ENCODE measurements at regions not wholly inside any gene's neighbourhood (a gene's known extent, or its start where the extent isn't known, plus 50 kb on each side); places are given as distances from the start of the nearest gene placed in this dataset.
A peak's percentile ranks its signal among the peaks of the same experiment; 100 is the strongest.

DNA sequence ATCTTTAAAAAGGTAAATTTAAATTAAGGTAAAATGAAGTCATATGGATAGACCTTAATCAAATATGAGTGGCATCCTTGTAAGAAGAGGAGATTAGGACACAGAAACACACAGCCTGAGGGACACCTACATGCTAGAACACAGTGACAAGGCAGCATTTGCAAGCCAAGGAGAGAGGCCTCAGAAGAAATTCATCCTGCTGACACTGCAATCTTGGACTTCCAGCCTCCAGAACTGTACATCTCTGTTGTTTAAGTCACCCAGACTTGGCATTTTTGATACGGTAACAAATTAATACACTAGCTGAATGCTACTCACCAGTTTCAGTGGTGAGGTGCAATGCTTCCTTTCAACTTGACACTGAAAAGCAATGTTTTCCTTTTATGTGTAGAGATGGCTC lies 305.0 kb downstream of the TDRD15 start:
- Histone ChIP-seq H3K4me1 (no peaks in the 10 kb centered on the region), H3K27ac (no peak overlapping the region), H3K27me3 (no peaks in the 10 kb centered on the region), H3K4me3 (no peak overlapping the region), H3K36me3 (no peaks in the 10 kb centered on the region), H3K9me3 (no peaks in the 10 kb centered on the region)
- TF ChIP-seq, protein P1, sequence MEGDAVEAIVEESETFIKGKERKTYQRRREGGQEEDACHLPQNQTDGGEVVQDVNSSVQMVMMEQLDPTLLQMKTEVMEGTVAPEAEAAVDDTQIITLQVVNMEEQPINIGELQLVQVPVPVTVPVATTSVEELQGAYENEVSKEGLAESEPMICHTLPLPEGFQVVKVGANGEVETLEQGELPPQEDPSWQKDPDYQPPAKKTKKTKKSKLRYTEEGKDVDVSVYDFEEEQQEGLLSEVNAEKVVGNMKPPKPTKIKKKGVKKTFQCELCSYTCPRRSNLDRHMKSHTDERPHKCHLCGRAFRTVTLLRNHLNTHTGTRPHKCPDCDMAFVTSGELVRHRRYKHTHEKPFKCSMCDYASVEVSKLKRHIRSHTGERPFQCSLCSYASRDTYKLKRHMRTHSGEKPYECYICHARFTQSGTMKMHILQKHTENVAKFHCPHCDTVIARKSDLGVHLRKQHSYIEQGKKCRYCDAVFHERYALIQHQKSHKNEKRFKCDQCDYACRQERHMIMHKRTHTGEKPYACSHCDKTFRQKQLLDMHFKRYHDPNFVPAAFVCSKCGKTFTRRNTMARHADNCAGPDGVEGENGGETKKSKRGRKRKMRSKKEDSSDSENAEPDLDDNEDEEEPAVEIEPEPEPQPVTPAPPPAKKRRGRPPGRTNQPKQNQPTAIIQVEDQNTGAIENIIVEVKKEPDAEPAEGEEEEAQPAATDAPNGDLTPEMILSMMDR (IDR thresholded peaks at IDR 0.05): no peak
- intact Hi-C loops (cut with DNase I): no loop called here
- FAIRE-seq: no peak
- no peak for ATAC-seq
- DNase-seq: no peak
- WGBS, 2 donors: 83 to 97% methylated on average over 1 of the region's 1 CpG

- H3K27ac ChIP-seq: no peak overlapping the region
- TF ChIP-seq, protein P1 (IDR thresholded peaks at IDR 0.05): no peak
- ATAC-seq (no peak), DNase-seq (no peak), FAIRE-seq (no peak)
- WGBS, 2 donors: 53 to 87% methylated on average over 1 of the region's 1 CpG
- intact Hi-C loops (cut with DNase I): no loop called here
- H3K4me3 ChIP-seq: no peak overlapping the region
- H3K9me3 ChIP-seq: no peaks in the 10 kb centered on the region
- no peaks in the 10 kb centered on the region for H3K36me3 ChIP-seq
- H3K4me1 ChIP-seq: no peaks in the 10 kb centered on the region
- H3K27me3 ChIP-seq: no peaks in the 10 kb centered on the region
Measured at GRCh38 chr2:21429747-21430146, 306.0 kb downstream of the TDRD15 start.

DNA sequence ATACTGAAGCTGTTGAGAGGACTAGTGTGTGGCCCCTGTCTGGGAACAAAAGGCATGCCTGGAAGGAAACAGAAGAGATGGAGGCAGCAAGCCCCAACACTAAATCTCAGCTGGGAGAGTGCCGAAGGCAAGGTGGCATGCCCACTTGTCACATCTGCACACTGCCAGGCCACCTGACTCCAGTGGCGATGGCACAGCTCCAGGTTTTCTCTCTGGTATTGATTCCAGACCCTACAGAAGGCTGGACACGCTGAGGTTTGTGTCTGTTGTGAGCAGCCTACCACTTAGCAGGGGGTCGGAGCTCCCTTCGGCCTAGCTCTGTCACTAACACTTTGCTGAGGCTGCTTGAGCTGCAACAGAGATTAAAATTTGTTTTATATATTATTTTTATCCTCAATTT lies 307.3 kb downstream of the TDRD15 start:
- Histone ChIP-seq H3K36me3 (no peaks in the 10 kb centered on the region), H3K4me1 (no peaks in the 10 kb centered on the region), H3K27ac (no peak overlapping the region), H3K9me3 (no peaks in the 10 kb centered on the region), H3K4me3 (no peak overlapping the region), H3K27me3 (no peaks in the 10 kb centered on the region)
- ATAC-seq (no peak), DNase-seq (no peak), FAIRE-seq (no peak)
- intact Hi-C loops (cut with DNase I): no loop called here
- WGBS, 2 donors: 53 to 63% methylated on average over 5 of the region's 5 CpGs
- TF ChIP-seq, protein P1 (IDR thresholded peaks at IDR 0.05): no peak

- TF ChIP-seq, protein P1 (IDR thresholded peaks at IDR 0.05): no peak
- DNase-seq (no peak), ATAC-seq (peak in 1 of 4 donors; percentile 32), FAIRE-seq (no peak)
- intact Hi-C loops (cut with DNase I): no loop called here
- 80 to 86% methylated on average over 3 of the region's 3 CpGs for WGBS, 2 donors
- Histone ChIP-seq H3K27ac (no peak overlapping the region), H3K4me1 (no peaks in the 10 kb centered on the region), H3K4me3 (no peak overlapping the region), H3K9me3 (no peaks in the 10 kb centered on the region), H3K36me3 (no peaks in the 10 kb centered on the region), H3K27me3 (no peaks in the 10 kb centered on the region)
Measured at GRCh38 chr2:21438949-21439348, 315.2 kb downstream of the TDRD15 start.

DNA sequence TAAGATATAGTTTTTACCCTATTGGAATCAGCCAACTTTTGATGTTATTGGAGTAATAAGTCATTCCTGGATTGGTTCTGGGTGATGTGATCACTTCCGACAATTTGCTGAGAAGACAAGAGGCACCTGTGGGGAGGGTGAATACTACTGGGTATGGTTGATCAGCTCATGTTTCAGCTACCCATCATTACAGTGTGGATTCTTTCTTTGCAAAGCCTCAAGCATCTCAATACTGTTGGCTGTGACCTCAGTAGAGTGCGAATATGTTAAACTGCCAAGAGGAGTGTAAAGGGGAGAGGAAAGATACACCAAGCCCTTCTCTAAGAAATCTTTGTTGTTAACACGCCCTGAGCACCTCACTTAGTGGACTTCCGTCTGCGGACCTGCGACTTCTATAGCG lies 317.7 kb downstream of the TDRD15 start:
- WGBS, 2 donors: 85 to 86% methylated on average over 7 of the region's 7 CpGs
- intact Hi-C loops (cut with DNase I): no loop called here

More for the DNA sequence above, 317.7 kb downstream of the TDRD15 start:
- Histone ChIP-seq H3K4me3 (no peak overlapping the region), H3K4me1 (no peaks in the 10 kb centered on the region), H3K36me3 (no peaks in the 10 kb centered on the region), H3K27ac (no peak overlapping the region), H3K27me3 (no peaks in the 10 kb centered on the region), H3K9me3 (no peaks in the 10 kb centered on the region)
- DNase-seq (no peak), FAIRE-seq (no peak), ATAC-seq (no peak)
- TF ChIP-seq, protein P1 (IDR thresholded peaks at IDR 0.05): no peak

Measured in pancreas (tissue), 10 donors.